ENCODE measurements at regions not wholly inside any gene's neighbourhood (a gene's known extent, or its start where the extent isn't known, plus 50 kb on each side); places are given as distances from the start of the nearest gene placed in this dataset.

- TF ChIP-seq, protein P1, sequence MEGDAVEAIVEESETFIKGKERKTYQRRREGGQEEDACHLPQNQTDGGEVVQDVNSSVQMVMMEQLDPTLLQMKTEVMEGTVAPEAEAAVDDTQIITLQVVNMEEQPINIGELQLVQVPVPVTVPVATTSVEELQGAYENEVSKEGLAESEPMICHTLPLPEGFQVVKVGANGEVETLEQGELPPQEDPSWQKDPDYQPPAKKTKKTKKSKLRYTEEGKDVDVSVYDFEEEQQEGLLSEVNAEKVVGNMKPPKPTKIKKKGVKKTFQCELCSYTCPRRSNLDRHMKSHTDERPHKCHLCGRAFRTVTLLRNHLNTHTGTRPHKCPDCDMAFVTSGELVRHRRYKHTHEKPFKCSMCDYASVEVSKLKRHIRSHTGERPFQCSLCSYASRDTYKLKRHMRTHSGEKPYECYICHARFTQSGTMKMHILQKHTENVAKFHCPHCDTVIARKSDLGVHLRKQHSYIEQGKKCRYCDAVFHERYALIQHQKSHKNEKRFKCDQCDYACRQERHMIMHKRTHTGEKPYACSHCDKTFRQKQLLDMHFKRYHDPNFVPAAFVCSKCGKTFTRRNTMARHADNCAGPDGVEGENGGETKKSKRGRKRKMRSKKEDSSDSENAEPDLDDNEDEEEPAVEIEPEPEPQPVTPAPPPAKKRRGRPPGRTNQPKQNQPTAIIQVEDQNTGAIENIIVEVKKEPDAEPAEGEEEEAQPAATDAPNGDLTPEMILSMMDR (IDR thresholded peaks at IDR 0.05) = no peak
- H3K4me1 ChIP-seq = no peaks in the 10 kb centered on the region
- no peaks in the 10 kb centered on the region for H3K27me3 ChIP-seq (ENCODE audit: insufficient read depth in 3 of 3, low read length in 2 of 3)
- H3K36me3 ChIP-seq (ENCODE audit: insufficient read depth in 1 of 2, low read depth in 1 of 2) = no peaks in the 10 kb centered on the region
- peak in 1 of 4 donors; percentile 41 for ATAC-seq
- DNase-seq = no peak
- H3K27ac ChIP-seq = no peak overlapping the region
- no peak overlapping the region for H3K4me3 ChIP-seq
- WGBS, 3 donors = 66 to 74% (median 73%) methylated on average over 2 of the region's 2 CpGs
- H3K9me3 ChIP-seq = no peaks in the 10 kb centered on the region
- intact Hi-C loops (cut with DNase I) = no loop called here
These were observed 467.5 kb upstream of the CHST9 start for GRCh38 chr18:27652480-27653121.

DNA sequence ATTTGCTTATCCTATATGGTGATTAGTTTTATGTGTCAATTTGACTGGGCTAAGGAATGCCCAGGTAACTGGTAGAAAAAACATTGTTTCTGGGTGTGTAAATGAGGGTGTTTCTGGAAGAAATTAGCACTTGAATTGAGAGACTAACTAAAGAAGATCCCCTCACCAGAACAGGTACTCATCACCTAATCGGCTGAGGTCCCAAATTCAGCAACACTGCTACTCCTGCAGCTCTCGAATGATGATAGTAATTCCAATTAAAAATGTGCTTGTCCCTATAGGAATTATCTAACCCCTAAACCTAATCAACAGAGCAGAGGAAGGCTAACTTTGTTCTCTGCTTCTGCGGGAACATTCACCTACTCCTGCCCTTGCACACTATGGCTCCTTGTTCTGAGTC, 464.5 kb upstream of the CHST9 start:
- WGBS, 3 donors = 87 to 95% (median 92%) methylated on average over 3 of the region's 3 CpGs
- Histone ChIP-seq H3K36me3 (ENCODE audit: insufficient read depth in 1 of 2, low read depth in 1 of 2) (no peaks in the 10 kb centered on the region), H3K4me3 (no peak overlapping the region), H3K27me3 (ENCODE audit: insufficient read depth in 3 of 3, low read length in 2 of 3) (no peaks in the 10 kb centered on the region), H3K9me3 (no peaks in the 10 kb centered on the region), H3K27ac (no peak overlapping the region), H3K4me1 (no peaks in the 10 kb centered on the region)
- no peak for ATAC-seq
- intact Hi-C loops (cut with DNase I) = no loop called here
- DNase-seq = no peak
- TF ChIP-seq, protein P1 (IDR thresholded peaks at IDR 0.05) = no peak

DNA sequence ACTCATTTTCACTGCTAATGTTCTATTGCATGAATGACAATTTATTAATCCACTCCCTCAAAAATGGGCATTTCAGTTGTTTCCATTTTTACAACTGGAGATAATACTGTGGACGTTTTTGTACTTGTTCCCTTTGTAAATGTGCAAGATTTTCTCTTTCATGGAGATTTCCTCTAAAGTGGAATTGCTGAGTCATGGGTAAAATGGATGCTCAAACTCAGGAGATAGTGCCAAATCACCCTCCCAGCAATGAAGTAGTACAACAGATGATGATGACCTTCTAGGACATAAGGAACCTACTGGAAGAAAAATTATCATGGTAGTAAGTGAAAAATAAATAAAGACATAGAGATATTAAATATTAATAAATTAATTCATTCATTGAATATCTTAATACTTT, 460.8 kb upstream of the CHST9 start:
- Histone ChIP-seq H3K36me3 (ENCODE audit: insufficient read depth in 1 of 2, low read depth in 1 of 2) (no peaks in the 10 kb centered on the region), H3K4me1 (no peaks in the 10 kb centered on the region), H3K9me3 (no peaks in the 10 kb centered on the region), H3K27me3 (ENCODE audit: insufficient read depth in 3 of 3, low read length in 2 of 3) (no peaks in the 10 kb centered on the region), H3K27ac (no peak overlapping the region), H3K4me3 (no peak overlapping the region)
- DNase-seq (no peak), ATAC-seq (no peak)
- TF ChIP-seq, protein P1 (IDR thresholded peaks at IDR 0.05) = no peak
- intact Hi-C loops (cut with DNase I) = no loop called here
- WGBS, 3 donors = 10 to 20% (median 18%) methylated on average over 1 of the region's 1 CpG

GRCh38 chr18:27636576-27637085, 451.5 kb upstream of the CHST9 start:
- no peaks in the 10 kb centered on the region for H3K4me1 ChIP-seq
- H3K9me3 ChIP-seq = peaks cover 4% of the 10 kb centered on the region
- no peaks in the 10 kb centered on the region for H3K36me3 ChIP-seq (ENCODE audit: insufficient read depth in 1 of 2, low read depth in 1 of 2)
- DNase-seq = no peak
- WGBS, 3 donors = 82 to 87% (median 87%) methylated on average over 9 of the region's 9 CpGs
- no peak overlapping the region for H3K27ac ChIP-seq
- TF ChIP-seq, protein P1 (IDR thresholded peaks at IDR 0.05) = no peak
- no peak overlapping the region for H3K4me3 ChIP-seq
- intact Hi-C loops (cut with DNase I) = no loop called here
- H3K27me3 ChIP-seq (ENCODE audit: insufficient read depth in 3 of 3, low read length in 2 of 3) = no peaks in the 10 kb centered on the region
- ATAC-seq = no peak

- no peak for ATAC-seq
- no peaks in the 10 kb centered on the region for H3K4me1 ChIP-seq
- TF ChIP-seq, protein P1 (IDR thresholded peaks at IDR 0.05) = no peak
- DNase-seq = no peak
- no peaks in the 10 kb centered on the region for H3K36me3 ChIP-seq (ENCODE audit: insufficient read depth in 1 of 2, low read depth in 1 of 2)
- no peaks in the 10 kb centered on the region for H3K27me3 ChIP-seq (ENCODE audit: insufficient read depth in 3 of 3, low read length in 2 of 3)
- H3K9me3 ChIP-seq = no peaks in the 10 kb centered on the region
- no peak overlapping the region for H3K4me3 ChIP-seq
- H3K27ac ChIP-seq = no peak overlapping the region
- 81 to 91% (median 88%) methylated on average over 1 of the region's 1 CpG for WGBS, 3 donors
- intact Hi-C loops (cut with DNase I) = no loop called here
These were observed 447.6 kb upstream of the CHST9 start for GRCh38 chr18:27632706-27633105.

Data from psoas muscle (tissue), 7 donors.